HT-29 (cell line): ENCODE measurements at regions not wholly inside any gene's neighbourhood (a gene's known extent, or its start where the extent isn't known, plus 50 kb on each side); places are given as distances from the start of the nearest gene placed in this dataset. TPM values are rescaled to one million over a fixed set of nuclear protein-coding genes. Genes with fewer than 3 reads are reported as not detected.
"Not testable (repeated sequence)": the region's sequence is repeated elsewhere in the genome, so short reads cannot be mapped to it uniquely, and the experiment has no call there.

ENCODE experiments used
- DNase-seq: peaks from one replicate; pipeline ENCODE4 v3.0.0-alpha.2; 2015; ENCODE audit warnings: low spot score
- small RNA-seq: library from RNA; depleted of rRNA; stranded (forward); fragments of <200 nt; gene quantifications from one replicate; pipeline ENCODE3, GENCODE V24; 2014

- not testable (repeated sequence) for DNase-seq
Measured at GRCh38 chr7:29699723-29700122, 106.6 kb upstream of the WIPF3 start.

DNA sequence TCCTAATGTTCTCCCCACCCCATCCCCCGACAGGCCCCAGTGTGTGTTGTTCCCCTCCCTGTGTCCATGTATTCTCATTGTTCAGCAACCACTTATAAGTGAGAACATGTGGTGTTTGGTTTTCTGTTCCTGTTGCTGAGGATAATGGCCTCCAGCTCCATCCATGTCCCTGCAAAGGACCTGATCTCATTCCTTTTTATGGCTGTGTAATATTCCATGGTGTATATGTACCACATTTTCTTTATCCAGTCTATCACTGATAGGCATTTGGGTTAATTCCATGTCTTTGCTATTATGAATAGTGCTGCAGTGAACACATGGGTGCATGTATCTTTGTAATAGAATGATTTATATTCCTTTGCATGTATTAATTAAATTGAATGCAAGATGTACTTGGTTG lies 104.8 kb upstream of the WIPF3 start:
- not testable (repeated sequence) for DNase-seq

- not testable (repeated sequence) for DNase-seq
Measured at GRCh38 chr7:29703830-29704229, 102.5 kb upstream of the WIPF3 start.

GRCh38 chr7:29709002-29709401 lies 97.3 kb upstream of the WIPF3 start:
- not testable (repeated sequence) for DNase-seq

DNA sequence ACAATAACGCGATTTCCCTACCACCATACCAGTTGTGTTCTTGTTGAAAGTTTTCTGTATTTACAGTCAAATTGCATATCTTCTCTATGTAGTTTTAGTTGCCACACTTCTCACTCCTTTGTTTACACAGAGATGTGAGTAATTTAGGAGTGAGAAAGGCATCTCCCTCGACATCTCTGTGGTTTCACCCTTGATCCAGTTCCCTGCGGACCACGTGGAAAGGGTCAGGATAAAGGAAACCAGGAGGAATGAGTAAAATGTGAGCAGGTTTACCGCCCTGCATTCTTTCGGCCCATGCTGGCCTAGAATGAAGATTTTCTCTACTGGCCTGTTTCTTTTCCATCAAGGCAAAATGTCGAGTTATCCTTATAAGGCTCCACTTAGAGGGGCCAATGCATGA lies 83.2 kb upstream of the WIPF3 start:
- peak; percentile 88 for DNase-seq

- peak; percentile 37 for DNase-seq
Measured at GRCh38 chr7:29723599-29723998, 82.7 kb upstream of the WIPF3 start.

- peak; percentile 2 for DNase-seq
Measured at GRCh38 chr7:29729534-29730165, 76.7 kb upstream of the WIPF3 start.

- no peak for DNase-seq
Measured at GRCh38 chr7:29734246-29734731, 72.0 kb upstream of the WIPF3 start.

DNA sequence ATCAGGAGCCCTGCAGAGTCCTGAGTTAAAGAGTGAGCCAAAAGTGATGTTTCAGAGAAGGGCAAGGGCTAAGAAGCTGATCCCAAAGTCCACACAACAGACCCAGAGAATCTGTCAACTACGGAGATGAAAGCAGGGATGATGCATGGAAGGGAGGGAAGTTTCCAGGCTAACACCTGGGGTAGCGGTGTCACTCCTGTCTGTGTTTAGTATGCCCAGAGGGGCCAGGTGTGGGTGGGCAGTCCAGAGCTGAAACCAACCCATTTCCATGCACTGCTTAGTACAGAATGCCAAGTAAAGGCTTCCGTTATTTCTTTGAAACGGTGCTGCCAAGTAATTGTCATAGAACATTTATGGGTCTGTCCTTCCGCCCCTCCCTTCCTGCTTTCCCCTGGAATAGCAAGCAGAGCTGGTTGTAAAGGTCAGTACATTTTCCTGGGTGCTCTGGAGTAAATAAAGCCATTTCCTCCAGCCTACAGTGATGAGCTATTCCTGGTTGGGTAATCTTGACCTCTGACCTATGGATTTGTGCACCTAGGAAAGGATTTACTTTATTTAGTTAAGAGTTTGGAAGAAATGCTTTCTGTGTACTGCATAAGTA lies 58.6 kb upstream of the WIPF3 start:
- DNase-seq: peak; percentile 58

DNA sequence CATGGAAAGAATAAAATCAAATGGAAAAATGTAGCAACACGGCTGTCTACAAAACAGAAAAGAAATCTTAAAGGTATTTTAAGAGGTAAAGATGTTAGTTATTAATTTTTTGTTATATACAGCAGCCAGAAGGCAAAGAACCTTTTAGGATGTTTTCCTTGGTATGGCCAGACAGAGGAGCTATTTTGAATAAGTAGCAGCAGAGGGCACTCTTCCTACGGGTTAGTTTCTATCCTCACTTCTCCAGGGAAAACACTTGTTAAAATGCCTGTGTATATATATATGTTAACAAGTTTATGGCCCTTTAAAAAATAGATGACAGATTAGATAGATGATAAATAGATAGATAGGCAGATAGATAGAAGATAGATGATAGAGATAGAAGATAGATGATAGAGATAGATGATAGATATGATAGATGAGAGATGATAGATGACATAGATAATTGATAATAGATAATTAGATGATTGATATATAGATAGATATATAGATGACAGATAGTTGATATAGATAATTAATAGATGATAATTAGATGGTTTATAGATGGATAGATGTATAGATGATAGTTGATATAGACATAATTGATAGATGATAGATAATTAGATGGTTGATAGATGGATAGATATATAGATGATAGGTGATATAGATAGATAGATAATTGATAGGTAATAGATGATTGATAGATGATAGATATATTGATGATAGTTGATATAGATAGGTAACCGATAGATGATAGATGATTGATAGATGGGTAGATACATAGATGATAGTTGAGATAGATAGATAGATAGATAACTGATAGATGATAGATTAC lies 57.8 kb upstream of the WIPF3 start:
- DNase-seq: peak; percentile 75

DNA sequence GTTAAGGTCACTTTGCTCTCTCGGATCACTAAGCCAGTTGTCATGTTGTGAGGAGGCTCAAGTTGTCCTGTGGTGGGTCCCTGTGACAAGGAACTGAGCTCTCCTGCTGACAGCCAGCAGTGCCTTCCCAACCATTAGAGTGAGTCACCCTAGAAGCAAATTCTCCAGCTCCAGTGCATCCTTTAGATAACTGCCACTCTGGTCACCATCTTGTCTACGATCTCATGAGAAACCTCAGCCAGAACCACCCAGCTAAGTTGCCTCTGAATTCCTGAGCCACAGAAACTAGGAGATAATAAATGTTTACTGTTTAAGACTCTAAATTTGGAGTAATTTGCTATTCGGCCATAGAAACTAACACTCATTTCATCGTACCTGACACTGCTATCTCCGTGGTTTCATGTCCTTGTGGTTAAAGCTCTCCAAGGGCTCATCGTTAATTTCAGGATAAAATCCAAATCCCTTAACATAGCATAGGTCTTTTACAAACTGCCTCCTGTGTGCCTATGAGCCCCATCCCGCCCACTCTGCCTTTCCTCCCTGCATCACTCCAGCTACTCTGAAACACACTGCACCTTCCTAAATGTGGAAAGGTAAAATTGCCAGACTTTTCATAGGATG lies 56.5 kb upstream of the WIPF3 start:
- no peak for DNase-seq

DNA sequence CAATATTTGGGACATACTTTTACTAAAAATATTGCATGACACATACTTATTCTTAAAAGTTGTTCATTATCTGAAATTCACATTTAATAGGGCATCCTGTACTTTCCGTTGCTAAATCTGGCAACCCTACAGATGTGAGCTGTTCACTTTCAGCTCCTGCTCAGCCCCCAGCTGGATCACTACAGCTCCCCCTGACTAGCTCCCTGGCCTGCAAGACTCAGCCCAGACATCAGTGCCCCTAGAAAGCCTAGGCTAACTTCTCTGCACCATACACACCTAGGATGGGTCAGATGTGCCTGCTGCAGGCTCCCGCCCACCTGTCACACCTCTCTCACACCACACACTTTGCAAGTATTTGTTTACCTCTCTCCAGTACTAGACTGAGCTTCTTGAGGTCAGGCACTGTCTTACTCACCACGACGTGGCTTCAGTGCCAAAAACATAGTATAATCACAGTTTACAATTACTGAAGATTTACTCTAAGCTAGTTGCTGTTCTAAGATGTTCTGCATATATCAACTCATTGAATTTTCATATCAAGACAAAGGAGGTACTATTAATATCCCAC lies 55.9 kb upstream of the WIPF3 start:
- not testable (repeated sequence) for DNase-seq

DNA sequence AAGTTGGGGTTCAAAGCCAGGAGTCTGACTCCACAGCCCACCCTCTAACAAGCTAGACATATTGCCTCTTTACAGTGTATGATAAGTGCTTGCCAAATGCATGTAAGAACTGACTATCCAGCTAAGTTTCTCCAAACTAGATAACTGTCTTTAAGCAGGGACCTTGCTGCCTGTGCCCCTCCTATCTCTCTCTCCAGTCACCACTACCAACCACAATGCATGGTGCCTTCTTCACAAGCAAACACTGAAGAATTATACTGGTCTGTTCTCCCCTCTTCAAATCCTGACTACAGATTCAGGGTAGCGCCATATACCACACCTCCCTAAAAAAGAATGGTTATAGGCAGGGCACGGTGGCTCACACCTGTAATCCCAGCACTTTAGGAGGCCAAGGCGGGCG lies 55.3 kb upstream of the WIPF3 start:
- not testable (repeated sequence) for DNase-seq

GRCh38 chr7:29754874-29755490 lies 51.3 kb upstream of the WIPF3 start:
- DNase-seq: no peak

Small RNAs in the stretch of these regions (small RNA-seq; reads per million reads assigned to genes)
- gene MIR550A3 (not detected), gene TMSB4XP3 (not detected)
